ENCODE measurements at regions not wholly inside any gene's neighbourhood (a gene's known extent, or its start where the extent isn't known, plus 50 kb on each side); places are given as distances from the start of the nearest gene placed in this dataset.
"Not testable (repeated sequence)": the region's sequence is repeated elsewhere in the genome, so short reads cannot be mapped to it uniquely, and the experiment has no call there.

- no peak for TF ChIP-seq CTCF (IDR thresholded peaks at IDR 0.05; ENCODE audit: insufficient read depth, low read depth, low read length)
- no peak for DNase-seq (ENCODE audit: low read depth)
- H3K4me3 ChIP-seq (ENCODE audit: low read depth, low read length) = no peak overlapping the region
These were observed 106.7 kb upstream of the AHI1 start for GRCh38 chr6:135604035-135604860.

- TF ChIP-seq CTCF (IDR thresholded peaks at IDR 0.05; ENCODE audit: insufficient read depth, low read depth, low read length) = no peak
- no peak for DNase-seq (ENCODE audit: low read depth)
- H3K4me3 ChIP-seq (ENCODE audit: low read depth, low read length) = no peak overlapping the region
These were observed 107.8 kb upstream of the AHI1 start for GRCh38 chr6:135605278-135605790.

GRCh38 chr6:135606392-135606791 is 108.9 kb upstream of the AHI1 start:
- no peak for TF ChIP-seq CTCF (IDR thresholded peaks at IDR 0.05; ENCODE audit: insufficient read depth, low read depth, low read length)
- DNase-seq (ENCODE audit: low read depth) = no peak
- H3K4me3 ChIP-seq (ENCODE audit: low read depth, low read length) = no peak overlapping the region

- no peak for TF ChIP-seq CTCF (IDR thresholded peaks at IDR 0.05; ENCODE audit: insufficient read depth, low read depth, low read length)
These were observed 110.5 kb upstream of the AHI1 start for GRCh38 chr6:135608031-135608430.

GRCh38 chr6:135610192-135610591 is 112.7 kb upstream of the AHI1 start:
- H3K4me3 ChIP-seq (ENCODE audit: low read depth, low read length); DNase-seq (ENCODE audit: low read depth): not testable (repeated sequence)

More at GRCh38 chr6:135608031-135608430, 110.5 kb upstream of the AHI1 start:
- no peak for DNase-seq (ENCODE audit: low read depth)
- H3K4me3 ChIP-seq (ENCODE audit: low read depth, low read length) = no peak overlapping the region

GRCh38 chr6:135616655-135617054 is 119.1 kb upstream of the AHI1 start:
- no peak for TF ChIP-seq CTCF (IDR thresholded peaks at IDR 0.05; ENCODE audit: insufficient read depth, low read depth, low read length)
- H3K4me3 ChIP-seq (ENCODE audit: low read depth, low read length) = no peak overlapping the region

GRCh38 chr6:135617222-135617621 is 119.7 kb upstream of the AHI1 start:
- no peak for TF ChIP-seq CTCF (IDR thresholded peaks at IDR 0.05; ENCODE audit: insufficient read depth, low read depth, low read length)
- H3K4me3 ChIP-seq (ENCODE audit: low read depth, low read length) = no peak overlapping the region
- no peak for DNase-seq (ENCODE audit: low read depth)

More at GRCh38 chr6:135616655-135617054, 119.1 kb upstream of the AHI1 start:
- DNase-seq (ENCODE audit: low read depth) = no peak

Measured in fibroblast of villous mesenchyme (primary cell).